ENCODE measurements at regions not wholly inside any gene's neighbourhood (a gene's known extent, or its start where the extent isn't known, plus 50 kb on each side); places are given as distances from the start of the nearest gene placed in this dataset.

DNA sequence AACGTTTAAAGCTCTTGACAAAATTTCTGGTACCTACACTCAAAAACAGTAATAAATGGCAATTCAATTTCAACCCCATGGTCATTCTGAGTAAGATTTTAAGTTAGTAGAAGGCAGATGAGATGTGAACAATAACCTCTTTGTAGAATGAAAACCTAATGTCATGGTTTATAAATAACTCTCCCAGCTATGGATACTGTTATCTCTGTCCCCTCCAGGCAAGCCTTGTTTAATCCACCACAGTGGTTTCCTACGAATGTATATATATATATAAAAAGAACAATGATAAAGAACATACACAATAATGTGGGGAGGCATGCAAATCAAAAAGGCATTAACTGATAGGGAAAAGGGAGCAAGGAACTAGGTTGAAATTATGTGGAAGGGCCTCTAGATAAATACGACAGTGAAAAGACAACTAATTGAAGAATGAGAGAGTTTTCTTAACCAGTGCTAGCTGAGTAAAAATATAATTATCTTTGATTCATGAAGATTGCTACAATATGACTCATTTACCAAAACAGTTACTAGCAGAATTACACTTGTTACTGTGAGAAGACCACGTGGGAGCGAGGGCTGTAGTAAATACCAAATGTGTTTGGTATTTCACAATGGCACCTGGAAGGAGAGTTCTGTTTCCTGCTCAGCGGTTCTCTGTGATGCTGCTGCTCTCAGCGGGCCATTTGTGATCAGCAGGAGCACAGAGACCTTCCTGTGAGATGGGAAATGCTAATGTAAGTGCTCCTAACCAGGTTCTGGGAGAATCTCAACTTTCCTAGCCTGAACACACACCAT, 173.7 kb downstream of the MBOAT1 start:
- POLR2A ChIA-PET: no interaction called here
- intact Hi-C loops (cut with micrococcal nuclease; ENCODE audit: unreplicated experiment): no loop called here
- Histone ChIP-seq H3K4me3 (ENCODE audit: low read depth, low read length) (no peak overlapping the region), H3K9me3 (no peaks in the 10 kb centered on the region), H3K27me3 (replicated peaks; ENCODE audit: control insufficient read depth, insufficient read depth, low read length) (no peaks in the 10 kb centered on the region; the same call in 1 of the 2 replicates), H3K36me3 (ENCODE audit: control insufficient read depth, insufficient read depth, low read length) (no peaks in the 10 kb centered on the region), H3K4me1 (no peaks in the 10 kb centered on the region)
- Mint-ChIP-seq H3K9me3 (ENCODE audit: unreplicated experiment) (no peaks in the 10 kb centered on the region), H3K4me1 (ENCODE audit: low read depth, unreplicated experiment) (no peaks in the 10 kb centered on the region), H3K27ac (ENCODE audit: unreplicated experiment) (no peak overlapping the region), H3K36me3 (ENCODE audit: insufficient read depth, unreplicated experiment) (no peaks in the 10 kb centered on the region), H3K4me3 (ENCODE audit: unreplicated experiment) (no peak overlapping the region), H3K27me3 (ENCODE audit: insufficient read depth, unreplicated experiment) (peaks cover 21% of the 10 kb centered on the region)
- CTCF ChIA-PET: no interaction called here
- TF ChIP-seq, protein P1, sequence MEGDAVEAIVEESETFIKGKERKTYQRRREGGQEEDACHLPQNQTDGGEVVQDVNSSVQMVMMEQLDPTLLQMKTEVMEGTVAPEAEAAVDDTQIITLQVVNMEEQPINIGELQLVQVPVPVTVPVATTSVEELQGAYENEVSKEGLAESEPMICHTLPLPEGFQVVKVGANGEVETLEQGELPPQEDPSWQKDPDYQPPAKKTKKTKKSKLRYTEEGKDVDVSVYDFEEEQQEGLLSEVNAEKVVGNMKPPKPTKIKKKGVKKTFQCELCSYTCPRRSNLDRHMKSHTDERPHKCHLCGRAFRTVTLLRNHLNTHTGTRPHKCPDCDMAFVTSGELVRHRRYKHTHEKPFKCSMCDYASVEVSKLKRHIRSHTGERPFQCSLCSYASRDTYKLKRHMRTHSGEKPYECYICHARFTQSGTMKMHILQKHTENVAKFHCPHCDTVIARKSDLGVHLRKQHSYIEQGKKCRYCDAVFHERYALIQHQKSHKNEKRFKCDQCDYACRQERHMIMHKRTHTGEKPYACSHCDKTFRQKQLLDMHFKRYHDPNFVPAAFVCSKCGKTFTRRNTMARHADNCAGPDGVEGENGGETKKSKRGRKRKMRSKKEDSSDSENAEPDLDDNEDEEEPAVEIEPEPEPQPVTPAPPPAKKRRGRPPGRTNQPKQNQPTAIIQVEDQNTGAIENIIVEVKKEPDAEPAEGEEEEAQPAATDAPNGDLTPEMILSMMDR (IDR thresholded peaks at IDR 0.05; ENCODE audit: insufficient read depth in 1 of 2, low read depth in 1 of 2, low read length in 1 of 2, severe bottlenecking in 1 of 2, unreplicated experiment in 1 of 2): no peak
- no TSS peak for BruUV-seq (replicated peaks)
- DNase-seq: no peak

DNA sequence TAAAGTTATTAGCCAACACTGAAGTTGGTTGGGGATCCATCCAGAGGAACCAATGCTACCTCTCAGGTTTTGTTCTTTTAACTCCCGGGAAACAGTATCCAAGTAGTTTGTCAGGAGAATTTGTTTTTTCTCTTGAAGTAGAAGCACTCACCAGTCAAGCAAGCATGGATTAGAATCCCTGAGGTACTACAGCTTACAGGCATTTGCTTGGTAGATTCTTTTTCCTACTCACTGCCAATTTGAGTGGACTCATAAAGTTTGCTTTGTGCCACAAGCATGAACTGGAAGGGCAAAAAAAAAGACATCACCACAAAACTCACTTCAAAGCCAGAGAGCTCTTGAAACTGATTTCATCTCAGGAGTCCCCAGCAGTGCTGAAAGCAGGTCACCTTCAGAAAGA, 167.4 kb downstream of the MBOAT1 start:
- no peak overlapping the region for H3K4me3 ChIP-seq (ENCODE audit: low read depth, low read length)
- BruUV-seq (replicated peaks): no TSS peak
- H3K36me3 ChIP-seq (ENCODE audit: control insufficient read depth, insufficient read depth, low read length): no peaks in the 10 kb centered on the region
- TF ChIP-seq, protein P1 (IDR thresholded peaks at IDR 0.05; ENCODE audit: insufficient read depth in 1 of 2, low read depth in 1 of 2, low read length in 1 of 2, severe bottlenecking in 1 of 2, unreplicated experiment in 1 of 2): no peak
- Mint-ChIP-seq H3K27ac (ENCODE audit: unreplicated experiment) (no peak overlapping the region), H3K36me3 (ENCODE audit: insufficient read depth, unreplicated experiment) (peaks cover 4% of the 10 kb centered on the region), H3K9me3 (ENCODE audit: unreplicated experiment) (no peaks in the 10 kb centered on the region), H3K27me3 (ENCODE audit: insufficient read depth, unreplicated experiment) (peaks cover 12% of the 10 kb centered on the region), H3K4me1 (ENCODE audit: low read depth, unreplicated experiment) (no peaks in the 10 kb centered on the region), H3K4me3 (ENCODE audit: unreplicated experiment) (no peak overlapping the region)
- no peaks in the 10 kb centered on the region for H3K9me3 ChIP-seq
- POLR2A ChIA-PET: no interaction called here
- DNase-seq: no peak
- no peaks in the 10 kb centered on the region for H3K27me3 ChIP-seq (replicated peaks; ENCODE audit: control insufficient read depth, insufficient read depth, low read length)
- H3K4me1 ChIP-seq: no peaks in the 10 kb centered on the region
- CTCF ChIA-PET: no interaction called here
- intact Hi-C loops (cut with micrococcal nuclease; ENCODE audit: unreplicated experiment): no loop called here
